ENCODE measurements at regions not wholly inside any gene's neighbourhood (a gene's known extent, or its start where the extent isn't known, plus 50 kb on each side); places are given as distances from the start of the nearest gene placed in this dataset.
A peak's percentile ranks its signal among the peaks of the same experiment; 100 is the strongest.
"Not testable (repeated sequence)": the region's sequence is repeated elsewhere in the genome, so short reads cannot be mapped to it uniquely, and the experiment has no call there.

DNA sequence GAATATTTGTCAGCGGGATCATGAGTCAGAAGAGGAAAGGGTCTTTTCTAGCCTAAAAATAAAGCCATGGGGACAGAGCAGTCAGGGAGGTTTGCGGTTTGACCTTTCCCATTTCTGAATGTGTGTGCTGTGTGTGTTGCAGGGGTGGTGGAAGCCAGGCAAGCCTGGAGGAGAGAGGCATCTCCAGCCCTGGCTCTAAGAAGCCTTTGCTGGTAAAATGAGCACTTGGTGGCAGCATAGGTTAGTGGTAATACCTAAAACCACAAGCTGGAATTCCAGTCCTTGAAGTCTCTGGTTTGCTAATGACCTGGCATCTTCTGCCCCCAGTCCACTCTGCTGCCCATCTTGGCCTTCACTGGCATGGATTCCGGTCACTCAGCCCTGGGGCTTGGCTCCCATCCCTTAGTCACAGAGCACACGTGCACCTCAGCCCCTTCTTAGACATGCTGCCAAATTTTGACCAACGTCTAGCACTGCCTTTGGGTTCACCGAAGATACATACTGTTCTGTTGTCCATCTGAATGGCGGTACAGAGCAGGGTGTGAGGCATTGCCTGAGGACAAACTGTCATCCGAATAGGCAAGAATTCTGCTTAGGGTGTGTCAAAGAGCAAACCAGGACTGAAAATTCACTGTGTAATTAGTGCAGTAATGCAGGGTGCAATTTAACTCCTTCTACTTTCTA lies 52.7 kb downstream of the KCNA5 start:
- no peak overlapping the region for H3K4me3 ChIP-seq
- peak; percentile 19 for DNase-seq
- H3K9me3 ChIP-seq = no peaks in the 10 kb centered on the region
- no peaks in the 10 kb centered on the region for H3K36me3 ChIP-seq
- no peaks in the 10 kb centered on the region for H3K27me3 ChIP-seq

DNA sequence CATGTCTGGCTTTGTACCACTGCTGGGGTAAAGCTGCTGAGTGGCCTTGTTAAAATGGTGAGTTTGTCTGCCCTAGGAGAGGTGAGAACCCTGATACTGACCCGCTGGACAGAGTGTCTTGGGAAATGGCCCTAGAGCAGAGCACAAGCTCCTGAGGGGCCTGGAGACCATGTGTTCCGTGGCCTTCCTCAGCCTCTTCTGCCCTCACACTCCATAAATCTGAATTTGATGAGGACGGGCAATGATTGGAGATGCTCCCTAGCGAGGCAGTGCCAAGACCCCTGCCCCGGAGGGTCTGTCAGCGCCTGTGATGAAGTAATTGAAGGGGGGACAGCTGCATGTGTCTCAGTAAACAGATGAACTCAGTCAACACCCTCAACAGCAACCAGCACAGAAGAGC lies 54.1 kb downstream of the KCNA5 start:
- no peak for DNase-seq
- no peaks in the 10 kb centered on the region for H3K9me3 ChIP-seq
- H3K4me3 ChIP-seq = no peak overlapping the region
- no peaks in the 10 kb centered on the region for H3K27me3 ChIP-seq
- H3K36me3 ChIP-seq = no peaks in the 10 kb centered on the region

GRCh38 chr12:5099136-5099535 lies 55.5 kb downstream of the KCNA5 start:
- no peak for DNase-seq
- Histone ChIP-seq H3K27me3 (no peaks in the 10 kb centered on the region), H3K36me3 (no peaks in the 10 kb centered on the region), H3K4me3 (no peak overlapping the region), H3K9me3 (no peaks in the 10 kb centered on the region)

DNA sequence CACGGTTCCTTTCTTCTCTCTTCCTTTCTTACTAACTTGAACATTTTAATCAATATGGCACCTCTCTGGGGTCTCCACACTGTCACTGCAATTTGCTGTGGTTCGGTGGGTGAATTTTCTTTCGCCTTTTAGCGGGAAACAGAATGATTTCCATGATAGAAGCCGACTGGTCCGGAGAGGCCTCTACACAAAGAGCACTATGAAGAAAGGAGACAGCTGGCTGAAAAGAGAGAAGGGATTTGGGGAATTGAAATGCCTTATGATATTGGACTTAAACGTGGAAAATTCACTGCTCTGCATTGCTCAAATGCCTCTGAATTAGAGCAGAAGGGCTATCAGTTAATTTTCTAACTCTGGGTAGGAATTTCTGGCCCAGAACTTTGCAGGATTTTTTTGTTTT lies 55.9 kb downstream of the KCNA5 start:
- Histone ChIP-seq H3K9me3 (no peaks in the 10 kb centered on the region), H3K36me3 (no peaks in the 10 kb centered on the region), H3K4me3 (no peak overlapping the region), H3K27me3 (no peaks in the 10 kb centered on the region)
- DNase-seq = no peak

- Histone ChIP-seq H3K36me3 (no peaks in the 10 kb centered on the region), H3K9me3 (no peaks in the 10 kb centered on the region), H3K27me3 (no peaks in the 10 kb centered on the region), H3K4me3 (no peak overlapping the region)
- DNase-seq = no peak
These were observed 58.0 kb downstream of the KCNA5 start for GRCh38 chr12:5101686-5102085.

- 0 out of 2 replicates have a peak, but pooled peaks cover 2% of the 10 kb centered on the region for H3K27me3 ChIP-seq
- DNase-seq = no peak
- H3K36me3 ChIP-seq = no peaks in the 10 kb centered on the region
- H3K9me3 ChIP-seq = no peaks in the 10 kb centered on the region
- H3K4me3 ChIP-seq = no peak overlapping the region
These were observed 58.6 kb downstream of the KCNA5 start for GRCh38 chr12:5102261-5102789.

DNA sequence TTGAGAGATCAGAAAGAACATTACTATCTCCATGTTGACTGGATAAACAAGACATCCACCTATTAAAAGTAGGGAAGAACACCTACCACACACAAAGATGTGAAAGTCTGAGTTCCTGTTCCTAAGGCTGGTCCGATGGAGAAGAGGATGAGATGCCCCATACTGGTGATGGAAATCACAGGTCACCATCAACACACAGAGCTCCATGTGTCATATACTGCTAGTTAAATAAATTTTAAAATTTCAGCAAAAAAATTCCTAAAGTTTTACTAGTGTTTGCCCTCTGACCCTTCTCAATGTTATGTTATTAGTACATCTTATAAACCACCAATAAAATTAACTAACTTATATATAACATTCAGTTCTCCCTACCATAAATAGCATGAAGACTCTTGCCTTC lies 59.1 kb downstream of the KCNA5 start:
- H3K9me3 ChIP-seq = no peaks in the 10 kb centered on the region
- no peaks in the 10 kb centered on the region for H3K36me3 ChIP-seq
- no peak for DNase-seq
- 0 out of 2 replicates have a peak, but pooled peaks cover 4% of the 10 kb centered on the region for H3K27me3 ChIP-seq
- H3K4me3 ChIP-seq = no peak overlapping the region

- Histone ChIP-seq H3K36me3 (no peaks in the 10 kb centered on the region), H3K27me3 (peaks cover 4% of the 10 kb centered on the region; the same call in 1 of the 2 replicates), H3K4me3 (no peak overlapping the region), H3K9me3 (no peaks in the 10 kb centered on the region)
- DNase-seq = no peak
These were observed 66.7 kb downstream of the KCNA5 start for GRCh38 chr12:5110345-5110744.

- H3K9me3 ChIP-seq = no peaks in the 10 kb centered on the region
- DNase-seq = no peak
- H3K27me3 ChIP-seq = no peaks in the 10 kb centered on the region
- H3K4me3 ChIP-seq = no peak overlapping the region
- no peaks in the 10 kb centered on the region for H3K36me3 ChIP-seq
These were observed 70.8 kb downstream of the KCNA5 start for GRCh38 chr12:5114436-5114835.

DNA sequence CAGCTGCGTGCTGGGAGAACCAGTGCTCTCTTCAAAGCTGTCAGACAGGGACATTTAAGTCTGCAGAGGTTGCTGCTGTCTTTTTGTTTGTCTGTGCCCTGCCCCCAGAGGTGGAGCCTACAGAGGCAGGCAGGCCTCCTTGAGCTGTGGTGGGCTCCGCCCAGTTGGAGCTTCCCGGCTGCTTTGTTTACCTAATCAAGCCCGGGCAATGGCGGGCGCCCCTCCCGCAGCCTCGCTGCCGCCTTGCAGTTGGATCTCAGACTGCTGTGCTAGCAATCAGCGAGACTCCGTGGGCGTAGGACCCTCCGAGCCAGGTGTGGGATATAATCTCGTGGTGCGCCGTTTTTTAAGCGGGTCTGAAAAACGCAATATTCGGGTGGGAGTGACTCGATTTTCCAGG lies 78.1 kb downstream of the KCNA5 start:
- H3K27me3 ChIP-seq, H3K36me3 ChIP-seq, H3K9me3 ChIP-seq, H3K4me3 ChIP-seq, DNase-seq: not testable (repeated sequence)

GRCh38 chr12:5122256-5122831 lies 78.7 kb downstream of the KCNA5 start:
- DNase-seq, H3K4me3 ChIP-seq, H3K27me3 ChIP-seq, H3K36me3 ChIP-seq, H3K9me3 ChIP-seq: not testable (repeated sequence)

GRCh38 chr12:5123921-5124320 lies 80.2 kb downstream of the KCNA5 start:
- H3K27me3 ChIP-seq = peaks cover 2% of the 10 kb centered on the region; the same call in 1 of the 2 replicates
- H3K9me3 ChIP-seq = no peaks in the 10 kb centered on the region
- no peak for DNase-seq
- H3K36me3 ChIP-seq = no peaks in the 10 kb centered on the region
- H3K4me3 ChIP-seq = no peak overlapping the region

GRCh38 chr12:5124401-5124800 lies 80.7 kb downstream of the KCNA5 start:
- Histone ChIP-seq H3K4me3 (no peak overlapping the region), H3K9me3 (no peaks in the 10 kb centered on the region), H3K27me3 (peaks cover 2% of the 10 kb centered on the region; the same call in 1 of the 2 replicates), H3K36me3 (no peaks in the 10 kb centered on the region)
- DNase-seq = no peak

- Histone ChIP-seq H3K27me3 (peaks cover 9% of the 10 kb centered on the region), H3K36me3 (no peaks in the 10 kb centered on the region), H3K9me3 (no peaks in the 10 kb centered on the region), H3K4me3 (no peak overlapping the region)
- DNase-seq = no peak
These were observed 91.3 kb downstream of the KCNA5 start for GRCh38 chr12:5134861-5135525.

GRCh38 chr12:5138256-5138655 lies 94.6 kb downstream of the KCNA5 start:
- Histone ChIP-seq H3K27me3 (no peaks in the 10 kb centered on the region; the same call in 1 of the 2 replicates), H3K36me3 (no peaks in the 10 kb centered on the region), H3K4me3 (no peak overlapping the region), H3K9me3 (no peaks in the 10 kb centered on the region; the same call in 1 of the 2 replicates)
- no peak for DNase-seq

- DNase-seq = no peak
- Histone ChIP-seq H3K36me3 (no peaks in the 10 kb centered on the region), H3K9me3 (no peaks in the 10 kb centered on the region; the same call in 1 of the 2 replicates), H3K27me3 (no peaks in the 10 kb centered on the region), H3K4me3 (no peak overlapping the region)
These were observed 95.2 kb downstream of the KCNA5 start for GRCh38 chr12:5138845-5139244.

- DNase-seq = no peak
- Histone ChIP-seq H3K9me3 (no peaks in the 10 kb centered on the region; the same call in 1 of the 2 replicates), H3K36me3 (no peaks in the 10 kb centered on the region), H3K27me3 (no peaks in the 10 kb centered on the region; the same call in 1 of the 2 replicates), H3K4me3 (no peak overlapping the region)
These were observed 96.1 kb downstream of the KCNA5 start for GRCh38 chr12:5139751-5140150.
